Fibroblast of skin of right biceps (primary cell): ENCODE measurements at regions not wholly inside any gene's neighbourhood (a gene's known extent, or its start where the extent isn't known, plus 50 kb on each side); places are given as distances from the start of the nearest gene placed in this dataset.

Experiments used
- DNase-seq: peaks from one replicate; pipeline ENCODE4 v3.0.0-alpha.2; 2013

GRCh38 chr6:19039287-19039686 lies 652.1 kb downstream of the RNF144B start:
- DNase-seq = no peak

GRCh38 chr6:19041906-19042305 lies 654.8 kb downstream of the RNF144B start:
- DNase-seq = no peak

DNA sequence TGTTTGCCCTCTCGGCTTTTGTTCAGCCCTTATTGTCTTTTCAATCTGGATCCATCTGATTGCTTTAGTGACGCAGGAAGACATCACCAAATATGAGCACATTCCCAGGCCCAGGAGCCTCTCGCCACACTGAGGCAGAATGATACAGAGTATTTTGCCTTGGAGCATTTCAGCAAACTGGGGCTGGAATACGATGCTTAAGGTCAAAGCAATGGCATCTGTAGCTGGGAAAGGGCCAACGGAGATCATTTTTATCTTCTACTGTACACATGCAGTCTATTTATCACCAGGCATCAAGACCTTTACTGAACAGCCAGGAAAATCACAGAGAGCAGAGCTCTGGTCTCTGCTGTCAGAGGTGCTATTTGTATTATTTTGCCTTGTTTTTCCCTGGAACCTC lies 655.3 kb downstream of the RNF144B start:
- no peak for DNase-seq

DNA sequence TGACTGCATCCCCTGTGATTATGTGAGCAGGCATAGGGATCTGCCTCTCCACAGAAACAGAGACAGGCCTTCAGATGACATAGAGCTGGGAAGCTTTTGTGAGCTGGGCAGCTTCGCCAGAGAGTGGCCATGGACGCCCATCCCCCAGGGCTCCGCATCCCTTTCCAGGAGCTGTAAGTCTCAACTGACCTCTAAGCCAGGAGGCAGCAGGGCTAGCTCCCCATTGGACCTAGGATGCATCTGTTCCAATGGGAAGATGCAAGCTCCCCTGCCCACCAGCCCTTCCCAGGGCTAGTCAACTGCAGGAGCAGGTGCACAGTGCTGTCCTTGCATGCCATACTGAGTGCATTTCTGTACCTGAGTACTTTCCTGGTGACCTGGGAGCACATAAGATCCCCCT lies 663.6 kb downstream of the RNF144B start:
- DNase-seq = no peak

DNA sequence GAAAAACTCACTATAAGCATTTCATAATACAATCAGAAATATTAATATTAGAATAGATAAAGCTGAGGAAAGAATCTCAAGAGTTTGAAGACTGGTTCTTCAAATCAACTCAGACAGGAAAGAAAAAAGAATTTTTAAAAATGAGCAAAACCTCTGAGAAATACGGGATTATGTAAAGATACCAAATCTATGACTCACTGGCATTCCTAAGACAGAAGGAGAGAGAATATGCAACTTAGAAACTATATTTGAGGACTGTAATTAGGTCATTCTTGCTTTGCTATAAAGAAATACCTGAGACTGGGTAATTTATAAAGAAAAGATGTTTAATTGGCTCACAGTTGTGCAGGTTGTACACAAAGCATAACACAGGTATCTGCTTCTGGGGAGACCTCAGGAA lies 665.1 kb downstream of the RNF144B start:
- peak; percentile 63 for DNase-seq

DNA sequence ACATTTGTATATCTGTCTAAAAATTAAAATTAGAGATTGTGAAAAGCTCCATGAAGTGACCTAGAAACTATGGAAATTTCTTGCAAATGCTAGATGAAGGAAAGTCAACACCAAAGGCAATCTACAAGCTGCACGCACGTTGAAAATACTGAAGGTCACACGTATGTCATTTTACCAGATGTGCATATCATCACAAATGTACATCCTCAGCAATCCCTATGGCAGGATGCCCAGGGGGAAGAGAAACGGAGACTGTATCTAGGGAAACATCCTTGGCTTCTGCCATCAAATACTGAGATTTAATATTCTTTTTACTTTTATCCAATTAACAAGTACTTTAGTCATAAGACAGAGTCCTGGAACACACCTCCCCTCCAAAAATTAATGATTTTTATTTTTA lies 672.0 kb downstream of the RNF144B start:
- no peak for DNase-seq

- DNase-seq = peak; percentile 7
Measured at GRCh38 chr6:19067165-19067564, 680.0 kb downstream of the RNF144B start.

- DNase-seq = no peak
Measured at GRCh38 chr6:19070520-19070919, 683.4 kb downstream of the RNF144B start.

- DNase-seq = no peak
Measured at GRCh38 chr6:19083801-19084200, 696.7 kb downstream of the RNF144B start.

DNA sequence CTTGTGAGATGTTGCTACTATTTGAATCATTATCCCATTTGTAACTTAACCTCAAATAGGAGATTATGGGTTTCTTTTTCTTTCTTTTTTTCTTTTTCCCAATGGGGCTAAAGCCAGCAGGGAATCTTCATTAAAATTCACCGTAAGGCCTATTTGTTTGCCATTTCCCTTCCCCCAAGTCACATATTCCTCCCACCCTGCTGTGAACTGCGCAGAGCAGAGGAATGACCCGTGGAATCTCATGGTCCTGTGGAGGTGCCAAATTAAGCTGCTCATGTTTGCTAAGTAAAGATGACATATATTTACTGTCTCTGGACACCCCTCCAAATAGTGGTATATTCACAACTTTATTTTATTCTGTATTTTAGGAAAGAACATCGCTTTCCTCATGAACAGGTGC lies 699.3 kb downstream of the RNF144B start:
- no peak for DNase-seq

GRCh38 chr6:19087296-19087695 lies 700.1 kb downstream of the RNF144B start:
- no peak for DNase-seq

DNA sequence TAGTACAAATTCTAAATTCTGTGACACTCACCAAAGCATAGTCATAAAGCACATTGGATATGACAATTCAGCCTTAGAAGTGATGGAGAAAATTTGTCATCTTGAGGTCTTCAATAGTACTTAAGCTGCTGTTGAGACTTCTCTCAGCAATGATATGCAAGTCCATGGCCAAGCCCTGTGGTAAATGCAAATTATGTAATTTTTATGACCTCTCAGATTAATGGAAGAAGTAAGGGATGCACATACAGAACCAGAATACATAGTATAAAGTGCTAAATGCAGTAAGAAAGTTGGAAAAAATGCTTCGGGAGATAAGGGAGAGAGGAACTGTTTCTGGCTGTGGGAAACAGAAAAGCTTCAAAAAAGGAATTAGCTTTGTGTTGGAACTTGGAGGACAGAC lies 700.7 kb downstream of the RNF144B start:
- no peak for DNase-seq

- DNase-seq = no peak
Measured at GRCh38 chr6:19100752-19101151, 713.6 kb downstream of the RNF144B start.

GRCh38 chr6:19102936-19103335 lies 715.8 kb downstream of the RNF144B start:
- DNase-seq = no peak

- no peak for DNase-seq
Measured at GRCh38 chr6:19107468-19107867, 720.3 kb downstream of the RNF144B start.

GRCh38 chr6:19121521-19121920 lies 715.6 kb upstream of the ID4 start:
- no peak for DNase-seq

DNA sequence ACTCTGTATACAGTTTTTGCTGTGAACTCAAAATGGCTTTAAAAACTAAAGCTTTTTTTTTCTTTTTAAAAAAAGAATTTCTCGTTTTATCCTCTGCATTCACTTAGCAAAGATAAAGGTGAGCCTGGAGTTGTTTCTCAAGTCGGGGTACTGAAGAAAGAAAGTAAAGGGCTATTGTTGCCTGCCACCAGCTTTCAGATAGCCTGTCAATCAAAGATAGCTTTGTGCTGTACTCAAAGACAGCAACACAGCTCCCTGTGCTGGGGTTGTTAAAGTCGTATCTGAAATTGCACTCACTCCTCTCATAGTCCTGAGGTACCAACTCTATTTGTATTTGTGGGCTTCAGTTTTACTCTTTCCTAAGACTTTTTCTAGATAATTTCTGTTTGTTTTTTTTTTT lies 710.1 kb upstream of the ID4 start:
- DNase-seq = no peak

- DNase-seq = no peak
Measured at GRCh38 chr6:19128701-19129100, 708.5 kb upstream of the ID4 start.

- no peak for DNase-seq
Measured at GRCh38 chr6:19135706-19136105, 701.5 kb upstream of the ID4 start.

DNA sequence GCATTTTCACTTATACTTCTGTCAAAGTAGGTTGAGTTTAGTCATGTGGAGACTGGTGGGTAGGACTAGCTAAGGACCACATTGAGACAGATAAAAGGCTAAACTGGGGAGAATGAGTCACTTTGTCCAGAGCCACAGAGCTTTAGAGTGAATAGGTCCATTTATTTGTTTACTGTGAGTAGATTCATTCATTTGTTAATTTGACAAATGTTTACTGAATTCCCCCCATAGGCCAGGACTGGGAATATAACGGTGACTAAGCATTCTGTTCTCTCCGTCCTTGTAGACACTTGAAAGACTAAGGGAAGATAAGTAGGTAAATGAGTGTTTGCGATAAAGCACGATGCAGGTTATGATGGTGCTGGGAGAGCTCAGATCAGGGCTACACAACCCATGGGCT lies 699.7 kb upstream of the ID4 start:
- no peak for DNase-seq

DNA sequence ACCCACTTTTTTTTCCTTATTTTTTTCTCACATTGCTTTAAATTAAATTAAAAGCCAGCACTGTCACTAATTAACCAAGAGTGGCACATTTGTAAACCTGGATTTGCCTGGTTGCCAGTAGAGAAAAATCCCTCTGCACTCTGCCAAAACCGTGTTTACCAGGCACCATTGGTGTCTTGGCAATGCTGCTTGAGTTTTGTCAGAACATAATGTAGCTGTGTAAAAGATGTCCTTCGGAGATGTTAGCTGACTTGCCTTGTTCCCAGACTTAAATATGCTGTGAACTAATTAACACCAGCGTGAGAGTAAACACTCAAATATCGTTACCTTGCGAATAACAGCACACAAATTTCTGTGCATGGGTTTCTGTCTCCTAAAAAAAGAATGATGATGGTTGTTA lies 694.9 kb upstream of the ID4 start:
- DNase-seq = no peak

DNA sequence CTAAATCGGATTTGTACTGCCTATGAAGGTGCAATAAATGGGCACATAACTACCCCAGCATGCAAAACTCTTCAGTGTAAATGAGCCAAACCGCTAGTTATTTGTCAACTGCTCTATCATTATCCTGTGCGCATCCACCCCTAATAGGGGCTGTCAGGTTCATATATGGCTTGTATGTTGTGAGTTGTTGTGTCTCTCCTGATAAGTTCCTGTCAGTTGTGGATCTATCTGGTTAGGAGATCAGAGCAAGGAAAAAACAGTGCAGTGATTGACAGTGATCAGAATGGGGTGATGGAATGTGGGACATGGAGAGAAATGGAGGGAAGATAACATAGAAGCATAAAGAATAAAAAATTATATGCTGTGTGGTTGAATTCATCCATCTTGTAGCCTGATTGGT lies 686.9 kb upstream of the ID4 start:
- no peak for DNase-seq

DNA sequence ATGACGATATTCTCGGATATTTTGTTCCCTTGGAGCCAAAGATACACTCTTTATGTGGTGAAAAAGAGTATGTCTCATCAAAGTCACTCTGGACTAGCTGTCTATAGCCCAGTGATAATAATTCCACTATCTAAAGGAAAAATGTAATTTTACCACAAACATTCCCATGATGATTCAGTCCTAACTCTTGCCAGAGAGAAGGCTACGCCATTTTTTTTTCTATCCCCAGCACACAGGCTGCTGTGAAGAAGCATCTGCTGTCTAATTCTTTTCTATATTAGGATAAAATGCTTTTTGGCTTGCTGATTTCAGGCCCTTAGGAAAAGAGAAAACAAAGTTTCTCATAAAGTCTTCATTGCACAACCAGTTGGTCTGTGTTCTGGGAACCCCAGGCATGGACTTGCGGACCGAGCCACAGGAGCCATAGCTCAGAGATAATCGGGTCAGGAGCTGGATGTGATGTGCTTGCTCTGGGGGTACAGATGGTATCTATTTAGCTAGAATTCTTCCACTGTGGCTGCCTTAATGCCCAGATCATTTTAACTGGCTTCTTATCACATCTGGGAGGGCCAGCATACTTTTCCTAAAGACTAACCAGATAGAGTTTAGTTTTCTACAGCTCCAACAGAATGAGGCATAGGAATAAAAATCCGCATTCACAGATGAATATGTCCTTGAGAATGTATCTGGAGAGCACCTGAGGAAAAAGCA lies 683.7 kb upstream of the ID4 start:
- DNase-seq = peak; percentile 88

DNA sequence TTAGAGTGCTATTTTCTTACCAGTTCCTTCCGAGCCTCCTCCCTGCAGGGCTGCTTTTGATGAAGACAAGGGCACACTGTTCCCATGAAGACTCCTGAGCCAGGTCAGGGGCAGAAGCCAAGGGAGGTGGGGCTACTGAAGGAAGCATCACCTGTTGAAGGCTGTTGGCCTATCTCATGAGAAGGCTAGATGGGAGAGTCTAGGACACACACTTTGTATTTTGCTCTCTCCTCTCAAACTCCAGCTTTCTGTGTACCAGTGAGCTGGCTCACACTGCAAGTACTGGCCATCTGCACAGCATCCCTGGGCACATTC lies 683.2 kb upstream of the ID4 start:
- DNase-seq = no peak

- no peak for DNase-seq
Measured at GRCh38 chr6:19156443-19156842, 680.7 kb upstream of the ID4 start.

DNA sequence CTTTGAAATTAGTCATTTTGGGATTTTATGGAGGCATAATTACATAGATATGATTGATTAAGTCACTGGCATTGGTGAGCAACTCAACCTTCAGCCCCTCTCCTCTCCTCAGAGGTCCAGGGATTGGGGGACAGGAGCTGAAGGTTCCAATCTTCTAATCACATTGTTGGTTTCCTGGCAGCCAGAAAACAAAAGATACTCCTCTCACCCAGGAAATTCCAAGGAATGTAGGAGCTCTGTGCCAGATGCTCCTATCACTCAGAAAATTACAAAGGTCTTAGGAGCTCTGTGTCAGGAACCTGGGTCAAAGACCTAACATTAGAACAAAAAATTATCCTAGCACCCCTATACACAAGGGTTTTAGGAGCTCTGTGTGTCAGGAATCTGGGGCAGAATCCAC lies 679.7 kb upstream of the ID4 start:
- no peak for DNase-seq
